GM18507 (cell line): ENCODE measurements at regions not wholly inside any gene's neighbourhood (a gene's known extent, or its start where the extent isn't known, plus 50 kb on each side); places are given as distances from the start of the nearest gene placed in this dataset.

ENCODE experiments used
- DNase-seq: peaks from one replicate; pipeline ENCODE4 v3.0.0; 2011; ENCODE audit warnings: low read depth; ENCODE audit not compliant: insufficient read length; ENCODE audit errors: extremely low spot score
- FAIRE-seq: peaks from 2 replicates; lab custom pipeline; 2011; peaks lifted over from hg19 to GRCh38; lab: Jason Lieb, UNC

- DNase-seq (no peak), FAIRE-seq (no peak)
These were observed 594.5 kb downstream of the ARAP2 start for GRCh38 chr4:35649778-35650177.

GRCh38 chr4:35652197-35652596 is 592.1 kb downstream of the ARAP2 start:
- FAIRE-seq (no peak), DNase-seq (no peak)

GRCh38 chr4:35653451-35653850 is 590.9 kb downstream of the ARAP2 start:
- FAIRE-seq (no peak), DNase-seq (no peak)

GRCh38 chr4:35673137-35673536 is 571.2 kb downstream of the ARAP2 start:
- DNase-seq (no peak), FAIRE-seq (no peak)

- DNase-seq: no peak
- no peak for FAIRE-seq
These were observed 559.6 kb downstream of the ARAP2 start for GRCh38 chr4:35684755-35685154.

- DNase-seq (no peak), FAIRE-seq (no peak)
These were observed 554.4 kb downstream of the ARAP2 start for GRCh38 chr4:35689870-35690269.

- no peak for DNase-seq
- no peak for FAIRE-seq
These were observed 554.0 kb downstream of the ARAP2 start for GRCh38 chr4:35690271-35690670.

- FAIRE-seq: no peak
- no peak for DNase-seq
These were observed 549.3 kb downstream of the ARAP2 start for GRCh38 chr4:35695003-35695402.

- DNase-seq (no peak), FAIRE-seq (no peak)
These were observed 548.9 kb downstream of the ARAP2 start for GRCh38 chr4:35695421-35695820.

GRCh38 chr4:35697210-35697736 is 547.0 kb downstream of the ARAP2 start:
- DNase-seq (no peak), FAIRE-seq (peak; percentile 70)

GRCh38 chr4:35700663-35701062 is 543.7 kb downstream of the ARAP2 start:
- FAIRE-seq (no peak), DNase-seq (no peak)

GRCh38 chr4:35709080-35709479 is 535.2 kb downstream of the ARAP2 start:
- DNase-seq (no peak), FAIRE-seq (no peak)

GRCh38 chr4:35710343-35710742 is 534.0 kb downstream of the ARAP2 start:
- no peak for FAIRE-seq
- DNase-seq: no peak

- DNase-seq (no peak), FAIRE-seq (no peak)
These were observed 533.2 kb downstream of the ARAP2 start for GRCh38 chr4:35711127-35711526.

- no peak for FAIRE-seq
- no peak for DNase-seq
These were observed 520.3 kb downstream of the ARAP2 start for GRCh38 chr4:35723973-35724372.

- FAIRE-seq (no peak), DNase-seq (no peak)
These were observed 519.2 kb downstream of the ARAP2 start for GRCh38 chr4:35725131-35725530.

- peak; percentile 21 for FAIRE-seq
- DNase-seq: no peak
These were observed 513.9 kb downstream of the ARAP2 start for GRCh38 chr4:35730414-35730813.

- no peak for DNase-seq
- FAIRE-seq: peak; percentile 55
These were observed 509.8 kb downstream of the ARAP2 start for GRCh38 chr4:35734381-35735098.

- no peak for DNase-seq
- FAIRE-seq: no peak
These were observed 505.0 kb downstream of the ARAP2 start for GRCh38 chr4:35739308-35739707.

GRCh38 chr4:35754047-35754446 is 490.3 kb downstream of the ARAP2 start:
- FAIRE-seq (no peak), DNase-seq (no peak)

- DNase-seq (no peak), FAIRE-seq (no peak)
These were observed 486.5 kb downstream of the ARAP2 start for GRCh38 chr4:35757836-35758235.

- no peak for DNase-seq
- FAIRE-seq: no peak
These were observed 483.5 kb downstream of the ARAP2 start for GRCh38 chr4:35760807-35761206.
